ENCODE measurements at regions not wholly inside any gene's neighbourhood (a gene's known extent, or its start where the extent isn't known, plus 50 kb on each side); places are given as distances from the start of the nearest gene placed in this dataset.

GRCh38 chr11:28384418-28384817 lies 276.2 kb downstream of the METTL15 start:
- DNase-seq (ENCODE audit: extremely low read depth, low read depth): no peak

GRCh38 chr11:28383456-28383855 lies 275.3 kb downstream of the METTL15 start:
- DNase-seq (ENCODE audit: extremely low read depth, low read depth): no peak

Small RNA genes lying in the stretch of these regions (small RNA-seq; reads per million reads assigned to genes)
- gene MIR8068 (0 reads per million in 2 experiments), gene RN7SL240P (0 reads per million in 2 experiments)
